NCI-H82 treated with DMSO at 0.1 percent for 48 hours (cell line): ENCODE measurements at regions not wholly inside any gene's neighbourhood (a gene's known extent, or its start where the extent isn't known, plus 50 kb on each side); places are given as distances from the start of the nearest gene placed in this dataset.

Experiments
- DNase-seq: peaks from one replicate; lab custom pipeline; 2025; ENCODE audit not compliant: unreplicated experiment; lab: John Stamatoyannopoulos, UW

DNA sequence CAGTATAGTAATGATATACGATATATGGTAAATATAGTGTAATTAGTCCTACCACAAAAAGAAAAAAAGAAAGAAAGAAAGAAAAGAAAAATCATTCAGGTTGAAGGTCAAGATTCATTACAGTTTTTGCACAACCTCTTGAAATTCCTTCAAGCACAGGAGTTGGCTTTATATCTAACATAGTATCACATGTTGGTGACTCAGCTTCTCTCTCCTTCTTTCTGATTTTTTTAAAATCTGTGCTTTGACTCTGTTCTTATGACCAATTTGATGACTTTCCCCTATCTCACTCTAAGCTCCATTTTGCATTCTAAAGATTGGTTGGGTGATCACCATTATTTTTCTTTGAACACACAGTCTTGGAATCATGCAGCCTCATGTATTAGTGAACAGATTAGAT, 148.2 kb upstream of the COL11A1 start:
- DNase-seq, result no peak

DNA sequence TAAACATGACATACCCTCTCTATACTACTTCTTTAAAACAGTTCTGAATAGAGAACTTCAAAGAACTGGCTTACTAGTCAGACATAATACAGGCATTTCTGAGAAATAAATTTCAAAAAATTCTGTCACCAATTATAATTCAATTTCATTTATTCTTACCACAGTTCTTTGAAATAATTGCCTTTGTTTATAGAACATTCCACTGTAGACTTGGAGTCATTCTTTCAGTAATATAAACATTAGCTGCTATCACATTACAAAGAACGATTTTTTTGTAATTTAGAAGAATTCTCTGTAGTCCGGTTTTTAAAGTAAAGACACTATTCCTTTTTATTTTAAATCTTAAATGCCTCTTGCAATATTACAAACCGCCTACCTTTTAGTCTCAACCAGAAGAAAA, 146.4 kb upstream of the COL11A1 start:
- DNase-seq, result no peak

DNA sequence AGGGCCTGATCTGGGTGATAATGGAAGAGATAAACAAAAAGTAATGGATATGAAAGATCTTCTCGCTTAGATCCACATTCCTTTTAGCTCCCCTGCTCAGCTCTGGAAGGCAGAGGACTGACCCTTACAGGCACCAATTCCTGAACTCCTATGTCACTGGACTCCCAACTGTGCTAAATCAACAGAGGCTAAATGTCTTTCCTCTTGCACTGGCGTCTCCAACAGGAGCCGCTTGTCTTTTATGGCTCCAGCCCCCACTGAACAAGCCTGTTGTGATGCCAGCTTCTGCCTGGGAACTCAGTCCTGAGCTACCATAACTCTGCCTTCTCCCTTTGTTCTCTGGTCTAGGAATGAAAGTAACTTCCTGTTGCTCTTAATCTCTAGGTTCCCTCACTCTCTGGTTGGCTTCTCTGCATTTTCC, 142.1 kb upstream of the COL11A1 start:
- DNase-seq, result no peak

DNA sequence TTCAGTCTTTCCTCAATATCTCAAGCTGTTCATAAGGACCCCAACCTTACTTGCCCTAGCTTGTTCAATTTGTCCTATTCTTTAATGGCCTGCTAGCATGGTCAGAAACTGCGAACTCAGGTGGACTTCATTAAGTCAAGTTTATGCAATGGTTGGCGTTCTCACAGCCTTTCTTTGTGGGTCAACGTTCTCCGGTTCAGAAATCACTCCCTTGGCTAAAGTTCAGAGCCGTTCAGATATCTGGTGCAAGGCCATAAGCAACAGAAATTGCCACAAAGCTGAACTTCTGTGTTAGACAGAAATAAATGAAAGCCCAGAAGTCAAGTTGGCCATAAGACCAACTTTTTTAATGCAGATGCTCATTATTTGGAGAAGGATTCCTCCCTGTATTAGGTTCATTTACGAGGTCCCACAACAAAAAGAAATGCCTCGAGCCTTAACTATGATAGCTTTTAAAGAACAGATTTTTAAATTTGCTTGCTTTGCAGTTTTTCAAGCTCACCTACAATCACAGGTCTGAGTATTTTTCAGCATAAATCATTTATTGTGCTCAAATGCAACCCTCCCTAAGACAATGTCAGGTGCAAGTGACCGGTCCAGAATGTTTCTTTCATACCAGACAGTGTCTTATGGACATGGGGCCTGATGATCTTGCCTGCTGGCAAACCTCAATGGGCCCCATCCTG, 140.2 kb upstream of the COL11A1 start:
- DNase-seq, result no peak

DNA sequence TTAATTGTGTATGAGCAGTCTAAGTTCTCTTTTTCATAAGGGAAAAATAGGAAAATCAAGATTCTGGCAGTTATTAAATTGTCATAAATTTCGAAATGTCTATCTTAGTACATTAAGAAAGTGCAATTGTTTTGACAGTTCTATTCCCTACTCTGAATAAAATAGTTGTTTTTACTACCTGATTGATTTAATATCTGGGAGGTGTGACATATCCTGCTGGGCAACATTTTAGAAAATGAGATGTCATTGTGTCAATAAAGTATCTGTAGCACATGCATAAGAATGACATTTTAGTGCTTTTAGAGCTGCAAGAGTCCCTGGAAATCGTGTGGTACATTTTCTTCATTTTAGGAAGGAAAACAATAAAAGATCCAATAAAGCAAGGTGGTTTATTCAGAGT, 139.2 kb upstream of the COL11A1 start:
- DNase-seq, result no peak

DNA sequence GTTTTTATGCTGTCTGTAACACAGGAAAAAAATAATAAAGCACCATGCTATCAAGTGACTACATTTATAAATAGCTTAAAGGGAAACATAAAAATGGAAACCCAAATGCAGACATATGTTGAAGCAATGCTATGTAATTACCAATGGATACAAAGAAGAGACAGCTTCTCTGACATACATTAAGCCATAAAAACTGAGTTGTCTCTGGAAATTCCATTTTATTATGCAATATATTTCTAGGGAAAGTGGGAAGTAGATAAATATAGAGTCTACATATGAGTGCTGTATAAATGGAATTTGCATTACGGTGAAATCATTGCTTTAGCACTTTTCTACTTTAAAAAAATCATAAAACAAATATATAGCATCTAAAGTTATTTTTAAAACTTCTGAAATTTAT, 135.2 kb upstream of the COL11A1 start:
- no peak for DNase-seq

DNA sequence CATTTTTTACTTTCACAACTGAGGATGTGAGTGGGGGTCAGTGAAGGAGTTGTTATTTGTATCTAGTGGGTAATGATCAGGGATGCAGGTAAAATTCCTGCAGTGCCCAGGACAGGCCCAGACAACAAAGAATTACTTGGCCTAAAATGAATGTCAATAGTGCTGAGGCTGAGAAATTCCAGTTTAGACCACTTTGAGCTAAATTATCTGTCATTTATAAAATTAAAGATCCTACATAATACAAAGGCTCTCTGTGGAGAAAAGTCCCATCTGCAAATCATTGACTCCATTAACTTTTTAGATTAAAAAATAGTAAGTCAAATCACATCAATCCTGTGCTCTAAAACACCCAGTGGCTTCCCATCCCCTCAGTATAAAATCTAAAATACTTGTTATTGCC, 130.7 kb upstream of the COL11A1 start:
- DNase-seq, result no peak

DNA sequence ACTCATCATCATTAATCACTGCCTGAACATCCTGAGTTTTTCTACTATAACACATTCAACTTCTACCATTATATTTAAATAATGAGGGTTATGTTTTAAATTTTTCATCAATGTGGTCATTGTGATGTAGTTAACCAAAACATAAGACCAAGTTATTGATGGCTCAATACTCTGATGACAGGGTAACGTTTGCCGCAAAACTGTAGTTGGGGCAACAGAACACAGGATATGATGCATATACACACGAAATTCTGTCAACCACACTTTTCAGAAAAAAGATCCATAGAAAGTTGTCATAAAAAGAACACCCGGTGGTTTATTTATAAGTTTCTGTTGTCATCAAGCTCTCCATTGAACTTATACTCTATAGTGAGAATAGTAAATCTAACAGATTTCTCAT, 121.7 kb upstream of the COL11A1 start:
- DNase-seq, result no peak

DNA sequence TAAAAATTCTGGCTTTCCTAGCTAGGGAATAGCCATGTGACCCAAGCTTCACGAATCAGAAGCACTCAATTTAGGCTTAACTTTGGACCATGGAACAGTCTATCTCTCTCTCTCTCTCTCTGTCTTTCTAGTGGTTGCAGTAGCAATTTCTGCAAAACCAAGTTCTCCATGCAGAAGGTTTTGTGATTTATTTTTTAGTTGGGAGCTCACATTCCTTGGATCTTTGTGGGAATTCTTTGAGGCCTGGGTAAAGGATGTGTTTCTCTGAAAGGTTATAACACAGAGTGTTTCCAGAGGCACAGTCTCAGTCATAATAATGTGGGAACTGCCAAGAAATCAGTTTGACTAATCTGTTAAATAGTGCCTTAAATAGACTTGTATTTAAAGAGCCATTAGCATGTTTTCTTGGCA, 112.3 kb upstream of the COL11A1 start:
- DNase-seq, result no peak

DNA sequence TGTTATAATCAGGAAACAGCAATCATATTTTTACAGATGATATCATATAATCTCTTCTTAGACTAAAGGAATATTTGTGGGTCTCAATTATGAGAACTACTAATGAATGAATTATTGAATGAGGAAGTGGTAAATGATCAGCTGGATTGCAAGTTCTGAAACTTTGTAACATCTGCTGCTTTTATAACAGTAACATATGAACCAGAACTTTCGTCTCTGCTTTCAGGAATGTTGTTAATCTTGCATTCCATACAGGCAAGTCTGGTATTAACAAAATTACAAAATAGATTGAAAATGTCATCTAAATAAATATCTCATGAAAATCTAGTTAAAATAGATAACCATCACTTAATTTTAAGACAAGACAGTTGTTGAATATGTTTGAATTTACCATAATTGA, 110.5 kb upstream of the COL11A1 start:
- no peak for DNase-seq

DNA sequence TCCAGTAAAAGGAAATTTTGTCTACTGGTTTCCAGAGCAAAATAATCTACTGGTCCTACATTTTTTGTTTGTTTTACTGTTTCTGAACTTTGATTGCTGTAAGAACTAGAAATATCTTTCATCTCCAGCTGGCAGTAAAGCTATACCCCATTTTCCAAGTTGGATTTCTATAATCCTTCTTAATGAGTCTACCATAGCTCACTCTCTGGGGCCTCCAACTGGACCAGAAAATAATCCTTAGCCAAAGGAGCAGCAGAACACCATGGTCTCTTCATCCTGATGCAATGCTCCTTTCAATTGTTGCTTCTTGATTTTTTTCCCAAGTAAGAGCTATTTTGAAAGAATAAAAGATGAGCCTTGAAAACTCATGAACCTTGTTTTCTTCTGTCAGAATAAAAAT, 110.0 kb upstream of the COL11A1 start:
- peak; percentile 6 for DNase-seq

DNA sequence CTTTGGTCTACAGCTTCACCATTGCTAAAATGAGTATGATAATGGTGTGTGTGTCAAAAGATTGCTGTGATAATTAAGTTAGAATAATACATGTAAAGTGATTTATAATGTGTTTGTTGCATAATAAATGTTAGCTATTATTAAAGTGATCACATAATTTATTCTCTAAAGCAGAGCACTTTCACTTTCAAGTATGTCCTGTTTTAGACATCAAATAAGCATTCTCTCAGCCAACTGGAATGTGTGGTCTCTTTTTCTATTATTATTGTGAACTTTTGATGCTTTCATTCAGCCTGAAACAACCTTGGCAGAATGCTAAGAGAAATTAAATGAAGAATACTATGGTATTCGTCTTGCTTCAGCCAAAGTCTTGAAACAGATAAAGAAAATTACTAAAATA, 102.8 kb upstream of the COL11A1 start:
- DNase-seq, result no peak

DNA sequence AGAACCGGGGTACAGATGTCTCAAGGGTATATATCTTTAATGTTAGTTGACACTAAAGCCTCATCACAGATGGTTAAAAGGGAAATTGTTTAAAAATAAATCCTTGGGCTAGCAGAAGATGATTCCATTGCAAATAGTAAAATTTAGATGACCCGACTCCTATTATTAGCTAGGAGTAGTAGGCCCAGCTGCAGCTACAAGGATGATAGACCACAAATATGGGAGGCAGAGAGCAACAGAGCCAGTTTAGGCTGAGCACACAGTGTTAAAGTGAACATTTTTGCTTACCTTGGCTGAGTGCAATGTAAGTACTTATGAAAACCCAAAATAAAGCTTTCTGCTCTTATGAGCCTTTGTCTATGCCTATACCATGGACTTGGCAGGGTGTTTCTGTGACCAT, 100.5 kb upstream of the COL11A1 start:
- DNase-seq, result no peak

DNA sequence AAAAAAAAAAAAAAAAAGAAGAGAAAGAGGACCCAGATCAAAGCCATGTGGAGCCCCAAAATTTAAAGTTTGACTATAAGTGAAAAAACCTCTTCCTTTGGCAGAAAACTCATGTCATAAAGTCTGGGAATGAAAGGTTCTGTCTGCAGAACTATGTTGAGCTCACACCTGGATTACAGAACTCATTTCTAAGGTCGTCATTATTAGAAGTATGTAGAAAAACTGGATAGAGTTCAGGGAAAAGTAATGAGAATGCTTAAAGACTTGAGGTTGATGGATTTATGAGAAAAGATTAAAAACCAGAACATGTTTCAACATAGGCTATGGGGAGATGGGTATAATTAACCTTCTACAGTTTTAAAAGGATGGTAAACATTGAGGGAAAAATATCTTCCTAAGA, 90.7 kb upstream of the COL11A1 start:
- DNase-seq, result no peak

DNA sequence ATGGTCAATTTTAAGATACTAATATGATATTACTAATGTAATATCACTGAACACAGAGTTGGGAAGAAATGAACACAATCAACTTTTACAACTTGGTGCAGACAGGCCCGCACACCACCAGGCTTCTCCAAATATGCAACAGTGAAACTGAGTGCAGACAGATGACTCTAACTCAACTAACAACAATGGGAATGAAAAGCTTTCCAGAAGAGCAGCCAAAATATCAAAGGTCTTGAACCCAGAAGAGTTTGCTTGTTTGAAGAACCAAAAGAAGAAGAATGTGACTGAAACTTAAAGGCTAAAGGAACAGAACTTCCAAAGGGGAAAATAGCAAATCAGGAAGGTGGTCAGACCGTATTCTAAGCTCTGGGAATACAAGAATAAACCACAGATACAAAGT, 89.8 kb upstream of the COL11A1 start:
- no peak for DNase-seq

DNA sequence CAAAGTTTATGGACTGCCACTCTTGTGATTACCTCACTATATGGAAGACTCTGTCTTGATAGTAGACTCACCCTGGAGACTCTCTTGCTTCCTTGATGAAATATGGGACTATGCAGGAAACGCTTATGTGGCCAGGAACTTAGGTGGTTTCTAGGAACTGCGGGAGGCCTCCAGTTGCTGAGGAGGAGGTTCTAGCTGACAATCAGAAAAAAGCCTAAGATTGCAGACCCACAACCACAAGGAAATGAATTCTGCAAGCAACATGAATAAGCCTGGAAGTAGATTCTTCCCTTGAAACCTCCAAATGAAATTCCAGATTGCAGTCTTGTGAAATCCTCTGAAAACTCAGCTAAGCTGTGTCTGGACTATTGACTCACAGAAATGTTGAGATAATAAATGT, 88.9 kb upstream of the COL11A1 start:
- no peak for DNase-seq

DNA sequence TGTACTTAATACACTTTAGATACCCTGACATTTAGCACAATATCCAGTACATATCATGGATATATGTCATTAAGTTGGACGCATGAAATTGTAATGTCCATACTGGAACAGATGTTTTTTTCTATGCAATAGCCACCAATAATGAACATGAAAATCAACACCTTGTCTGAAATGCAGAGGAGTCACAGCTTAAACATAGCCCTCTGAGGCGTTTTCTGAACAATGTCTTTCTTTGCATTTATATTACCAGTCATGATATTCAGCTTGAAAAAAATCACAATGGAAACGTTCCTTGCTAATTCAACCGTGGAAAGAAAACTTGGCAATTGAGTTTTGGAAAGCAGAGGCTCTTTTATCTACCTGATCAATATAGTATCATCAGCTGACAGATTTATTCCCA, 86.7 kb upstream of the COL11A1 start:
- no peak for DNase-seq

DNA sequence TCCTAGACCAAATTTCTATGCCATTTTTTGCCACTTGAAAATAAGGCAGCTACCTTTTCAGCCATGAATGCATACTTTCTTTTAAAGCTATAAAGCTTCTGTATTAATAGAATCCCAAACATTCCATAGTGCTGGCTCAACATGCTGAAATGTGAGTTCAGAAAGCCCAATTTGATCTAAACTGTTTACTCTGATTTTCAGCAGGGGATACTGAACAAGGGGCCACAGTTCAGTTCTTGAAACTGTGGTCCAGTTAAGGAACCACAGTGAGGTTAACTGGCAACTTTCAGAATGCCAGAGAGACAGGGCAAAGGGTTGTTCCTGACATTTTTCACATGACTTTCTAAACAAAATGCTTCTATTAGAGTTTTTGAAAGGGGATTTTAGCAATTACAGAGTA, 85.7 kb upstream of the COL11A1 start:
- no peak for DNase-seq

DNA sequence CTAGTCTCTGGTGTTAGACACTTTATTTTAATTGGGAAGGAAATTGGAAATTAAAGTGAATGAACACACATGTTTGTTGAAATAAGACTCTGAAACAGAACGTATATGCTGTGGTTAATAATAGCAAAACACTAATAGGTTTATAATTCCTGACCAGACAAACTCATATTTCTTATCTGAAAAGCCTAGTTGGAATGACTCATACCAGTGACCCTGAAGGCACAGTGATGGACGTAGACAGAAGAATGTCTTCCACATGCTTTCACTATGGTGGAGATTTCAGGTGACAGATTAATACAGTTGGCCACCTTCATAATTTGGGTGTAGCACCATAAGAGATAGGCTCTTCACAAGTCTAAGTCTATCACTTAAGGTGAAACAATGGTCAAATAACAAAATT, 83.0 kb upstream of the COL11A1 start:
- DNase-seq, result no peak

DNA sequence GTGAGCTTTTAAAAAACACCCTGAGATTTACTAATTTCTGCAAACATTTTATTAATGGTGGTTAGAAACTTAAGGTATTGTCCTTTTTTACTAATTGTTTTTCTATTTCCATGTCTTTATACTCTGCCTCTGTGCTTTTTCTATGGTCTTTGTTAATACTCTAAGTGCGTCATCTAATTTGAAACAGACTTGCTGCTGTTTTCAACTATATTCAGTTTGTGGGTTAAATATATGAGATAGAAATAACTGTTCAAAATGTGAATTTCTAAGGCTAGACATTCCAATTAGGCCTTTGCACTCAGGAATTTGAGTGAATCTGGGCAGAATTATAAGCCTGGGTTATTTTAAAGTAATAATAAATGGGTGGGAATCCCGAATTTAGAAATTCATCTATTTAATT, 82.4 kb upstream of the COL11A1 start:
- no peak for DNase-seq

DNA sequence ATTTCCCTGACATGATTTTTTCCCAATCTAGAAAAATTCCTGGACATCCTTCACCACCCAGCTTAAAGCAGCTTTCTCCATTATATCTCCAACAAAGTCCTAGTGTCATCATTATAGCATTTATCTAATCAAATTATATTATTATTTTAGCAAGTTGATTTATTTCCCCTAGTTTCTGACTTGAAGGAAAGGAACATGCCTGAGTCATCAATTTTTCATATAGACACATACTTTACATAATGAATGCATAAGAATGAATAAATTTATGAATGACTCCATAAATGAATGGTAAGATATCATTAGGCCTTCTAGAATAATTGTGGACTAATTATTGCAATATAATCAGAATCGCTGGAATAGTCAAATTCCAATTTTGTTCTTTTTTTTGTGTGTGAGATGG, 79.4 kb upstream of the COL11A1 start:
- DNase-seq, result no peak

DNA sequence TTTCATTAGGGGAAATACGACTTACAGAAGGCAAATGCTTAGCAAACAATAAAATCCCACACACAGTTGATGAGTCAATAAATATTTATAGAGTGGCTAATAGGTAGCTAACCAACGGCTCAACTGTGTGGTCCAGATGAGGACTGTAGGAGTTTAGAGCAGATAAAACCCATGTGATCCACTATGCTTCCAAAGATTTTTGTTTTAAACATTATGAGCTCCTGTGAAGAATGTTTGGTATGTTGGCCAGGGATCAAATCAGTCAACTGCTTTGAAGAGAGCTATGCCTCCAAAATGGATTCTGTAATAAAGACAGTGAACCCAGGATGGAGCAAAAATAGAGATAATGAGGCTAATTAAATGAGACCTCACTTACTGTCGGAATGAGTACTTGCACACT, 72.3 kb upstream of the COL11A1 start:
- DNase-seq, result no peak

DNA sequence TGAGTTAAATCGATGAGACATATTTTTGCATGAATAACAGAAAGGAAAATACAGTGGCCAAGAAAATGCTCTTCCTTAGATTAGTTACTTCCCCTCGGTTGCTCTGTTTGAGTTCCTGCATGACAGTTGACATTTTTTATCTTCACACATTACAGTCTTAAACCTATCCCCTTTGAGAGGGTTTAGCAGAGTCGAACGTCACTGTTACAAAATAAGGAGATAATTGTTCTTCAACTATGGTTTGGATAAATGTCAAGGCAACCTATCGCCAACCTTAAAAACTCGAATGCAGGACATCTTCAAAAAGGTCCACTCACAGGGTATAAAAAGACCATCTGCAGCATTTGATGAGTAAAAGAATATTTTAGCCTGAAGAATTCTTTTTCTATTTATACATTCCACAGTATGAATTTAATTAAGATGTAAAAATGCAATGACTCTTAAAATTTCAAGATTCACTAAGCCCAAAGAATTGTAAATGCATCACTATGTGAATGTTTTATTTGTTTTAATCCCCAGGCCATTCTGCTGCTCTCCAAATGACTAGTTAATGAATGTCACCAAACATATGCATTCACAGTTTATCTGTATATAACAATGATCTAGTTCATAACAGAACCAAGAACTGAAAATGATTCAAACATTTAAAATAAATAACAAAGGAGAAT, 68.9 kb upstream of the COL11A1 start:
- no peak for DNase-seq
